ENCODE measurements at regions not wholly inside any gene's neighbourhood (a gene's known extent, or its start where the extent isn't known, plus 50 kb on each side); places are given as distances from the start of the nearest gene placed in this dataset.

GRCh38 chr5:2491846-2492245, 259.6 kb downstream of the IRX2 start:
- Mint-ChIP-seq H3K36me3 (ENCODE audit: low read depth) (no peaks in the 10 kb centered on the region), H3K9me3 (peaks cover 27% of the 10 kb centered on the region), H3K4me1 (ENCODE audit: low read depth) (no peaks in the 10 kb centered on the region), H3K27ac (no peak overlapping the region), H3K4me3 (no peak overlapping the region), H3K27me3 (no peaks in the 10 kb centered on the region)
- intact Hi-C loops (cut with micrococcal nuclease) = no loop called here

- no peaks in the 10 kb centered on the region for H3K27me3 Mint-ChIP-seq
- intact Hi-C loops (cut with micrococcal nuclease) = no loop called here
- H3K4me3 Mint-ChIP-seq = no peak overlapping the region
- H3K27ac Mint-ChIP-seq = no peak overlapping the region
- H3K36me3 Mint-ChIP-seq (ENCODE audit: low read depth) = no peaks in the 10 kb centered on the region
- H3K9me3 Mint-ChIP-seq = peaks cover 12% of the 10 kb centered on the region
- H3K4me1 Mint-ChIP-seq (ENCODE audit: low read depth) = no peaks in the 10 kb centered on the region
These were observed 262.2 kb downstream of the IRX2 start for GRCh38 chr5:2489306-2489705.

GRCh38 chr5:2488593-2488992, 262.9 kb downstream of the IRX2 start:
- Mint-ChIP-seq H3K27ac (no peak overlapping the region), H3K27me3 (no peaks in the 10 kb centered on the region), H3K9me3 (peaks cover 18% of the 10 kb centered on the region), H3K36me3 (ENCODE audit: low read depth) (no peaks in the 10 kb centered on the region), H3K4me1 (ENCODE audit: low read depth) (no peaks in the 10 kb centered on the region), H3K4me3 (no peak overlapping the region)
- intact Hi-C loops (cut with micrococcal nuclease) = no loop called here

- Mint-ChIP-seq H3K36me3 (ENCODE audit: low read depth) (no peaks in the 10 kb centered on the region), H3K27me3 (no peaks in the 10 kb centered on the region), H3K4me3 (no peak overlapping the region), H3K27ac (no peak overlapping the region), H3K9me3 (peaks cover 27% of the 10 kb centered on the region), H3K4me1 (ENCODE audit: low read depth) (no peaks in the 10 kb centered on the region)
- intact Hi-C loops (cut with micrococcal nuclease) = no loop called here
These were observed 264.2 kb downstream of the IRX2 start for GRCh38 chr5:2487152-2487763.

GRCh38 chr5:2486373-2486772, 265.1 kb downstream of the IRX2 start:
- intact Hi-C loops (cut with micrococcal nuclease) = no loop called here
- H3K4me1 Mint-ChIP-seq (ENCODE audit: low read depth) = no peaks in the 10 kb centered on the region
- no peaks in the 10 kb centered on the region for H3K27me3 Mint-ChIP-seq
- H3K4me3 Mint-ChIP-seq = no peak overlapping the region
- H3K36me3 Mint-ChIP-seq (ENCODE audit: low read depth) = no peaks in the 10 kb centered on the region
- no peak overlapping the region for H3K27ac Mint-ChIP-seq
- H3K9me3 Mint-ChIP-seq = peaks cover 36% of the 10 kb centered on the region

GRCh38 chr5:2482778-2483177, 268.7 kb downstream of the IRX2 start:
- Mint-ChIP-seq H3K27ac (no peak overlapping the region), H3K27me3 (no peaks in the 10 kb centered on the region), H3K4me1 (ENCODE audit: low read depth) (no peaks in the 10 kb centered on the region), H3K9me3 (peaks cover 71% of the 10 kb centered on the region), H3K36me3 (ENCODE audit: low read depth) (no peaks in the 10 kb centered on the region), H3K4me3 (no peak overlapping the region)
- intact Hi-C loops (cut with micrococcal nuclease) = no loop called here

GRCh38 chr5:2480871-2481270, 270.6 kb downstream of the IRX2 start:
- Mint-ChIP-seq H3K27me3 (no peaks in the 10 kb centered on the region), H3K36me3 (ENCODE audit: low read depth) (no peaks in the 10 kb centered on the region), H3K27ac (no peak overlapping the region), H3K9me3 (peaks cover 76% of the 10 kb centered on the region), H3K4me3 (no peak overlapping the region), H3K4me1 (ENCODE audit: low read depth) (no peaks in the 10 kb centered on the region)
- intact Hi-C loops (cut with micrococcal nuclease) = no loop called here

- Mint-ChIP-seq H3K36me3 (ENCODE audit: low read depth) (no peaks in the 10 kb centered on the region), H3K9me3 (peaks cover 65% of the 10 kb centered on the region), H3K27me3 (no peaks in the 10 kb centered on the region)
These were observed 275.6 kb downstream of the IRX2 start for GRCh38 chr5:2475902-2476301.

GRCh38 chr5:2472670-2473069, 278.8 kb downstream of the IRX2 start:
- H3K27me3 Mint-ChIP-seq = no peaks in the 10 kb centered on the region
- intact Hi-C loops (cut with micrococcal nuclease) = no loop called here

More at GRCh38 chr5:2475902-2476301, 275.6 kb downstream of the IRX2 start:
- H3K27ac Mint-ChIP-seq = no peak overlapping the region
- no peak overlapping the region for H3K4me3 Mint-ChIP-seq
- intact Hi-C loops (cut with micrococcal nuclease) = no loop called here
- H3K4me1 Mint-ChIP-seq (ENCODE audit: low read depth) = no peaks in the 10 kb centered on the region

GRCh38 chr5:2471152-2471879, 280.2 kb downstream of the IRX2 start:
- Mint-ChIP-seq H3K4me3 (no peak overlapping the region), H3K4me1 (ENCODE audit: low read depth) (no peaks in the 10 kb centered on the region), H3K27me3 (no peaks in the 10 kb centered on the region), H3K9me3 (peaks cover 19% of the 10 kb centered on the region), H3K27ac (no peak overlapping the region), H3K36me3 (ENCODE audit: low read depth) (no peaks in the 10 kb centered on the region)
- intact Hi-C loops (cut with micrococcal nuclease) = no loop called here

More at GRCh38 chr5:2472670-2473069, 278.8 kb downstream of the IRX2 start:
- no peaks in the 10 kb centered on the region for H3K36me3 Mint-ChIP-seq (ENCODE audit: low read depth)
- no peak overlapping the region for H3K27ac Mint-ChIP-seq
- H3K4me3 Mint-ChIP-seq = no peak overlapping the region
- no peaks in the 10 kb centered on the region for H3K4me1 Mint-ChIP-seq (ENCODE audit: low read depth)
- peaks cover 32% of the 10 kb centered on the region for H3K9me3 Mint-ChIP-seq

GRCh38 chr5:2466966-2467365, 284.5 kb downstream of the IRX2 start:
- no peak overlapping the region for H3K27ac Mint-ChIP-seq
- H3K36me3 Mint-ChIP-seq (ENCODE audit: low read depth) = no peaks in the 10 kb centered on the region
- no peaks in the 10 kb centered on the region for H3K27me3 Mint-ChIP-seq
- no peaks in the 10 kb centered on the region for H3K4me1 Mint-ChIP-seq (ENCODE audit: low read depth)
- intact Hi-C loops (cut with micrococcal nuclease) = no loop called here
- no peak overlapping the region for H3K4me3 Mint-ChIP-seq
- H3K9me3 Mint-ChIP-seq = peaks cover 10% of the 10 kb centered on the region

- no peaks in the 10 kb centered on the region for H3K36me3 Mint-ChIP-seq (ENCODE audit: low read depth)
- intact Hi-C loops (cut with micrococcal nuclease) = no loop called here
These were observed 286.1 kb downstream of the IRX2 start for GRCh38 chr5:2465383-2465782.

GRCh38 chr5:2464141-2464540, 287.3 kb downstream of the IRX2 start:
- H3K9me3 Mint-ChIP-seq = no peaks in the 10 kb centered on the region
- intact Hi-C loops (cut with micrococcal nuclease) = no loop called here
- H3K27ac Mint-ChIP-seq = no peak overlapping the region
- H3K27me3 Mint-ChIP-seq = no peaks in the 10 kb centered on the region
- H3K4me3 Mint-ChIP-seq = no peak overlapping the region
- H3K4me1 Mint-ChIP-seq (ENCODE audit: low read depth) = no peaks in the 10 kb centered on the region
- no peaks in the 10 kb centered on the region for H3K36me3 Mint-ChIP-seq (ENCODE audit: low read depth)

More at GRCh38 chr5:2465383-2465782, 286.1 kb downstream of the IRX2 start:
- Mint-ChIP-seq H3K9me3 (no peaks in the 10 kb centered on the region), H3K27ac (no peak overlapping the region), H3K4me1 (ENCODE audit: low read depth) (no peaks in the 10 kb centered on the region), H3K27me3 (no peaks in the 10 kb centered on the region), H3K4me3 (no peak overlapping the region)

GRCh38 chr5:2461701-2462691, 289.5 kb downstream of the IRX2 start:
- Mint-ChIP-seq H3K27ac (no peak overlapping the region), H3K27me3 (no peaks in the 10 kb centered on the region), H3K36me3 (ENCODE audit: low read depth) (no peaks in the 10 kb centered on the region), H3K9me3 (no peaks in the 10 kb centered on the region), H3K4me3 (no peak overlapping the region), H3K4me1 (ENCODE audit: low read depth) (no peaks in the 10 kb centered on the region)
- intact Hi-C loops (cut with micrococcal nuclease) = no loop called here
